ENCODE measurements at regions not wholly inside any gene's neighbourhood (a gene's known extent, or its start where the extent isn't known, plus 50 kb on each side); places are given as distances from the start of the nearest gene placed in this dataset.

DNA sequence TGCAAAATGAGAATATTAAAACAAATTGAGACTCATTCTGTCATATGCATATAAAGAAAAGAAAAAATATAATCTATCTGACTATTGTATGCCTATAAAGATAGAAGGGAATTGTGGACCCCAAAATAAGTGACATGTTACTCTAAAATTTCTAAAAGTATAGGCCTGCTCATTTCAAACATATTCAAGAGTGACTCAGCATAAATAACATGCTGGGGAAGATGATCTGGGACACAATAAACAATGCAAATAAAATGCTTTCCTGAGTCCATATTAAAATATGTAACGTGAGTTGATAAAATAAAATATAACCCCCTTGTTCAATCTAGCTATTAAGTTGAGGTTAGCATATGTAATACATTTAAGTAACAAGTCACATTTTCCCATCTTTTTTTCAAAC, 882.0 kb upstream of the EDIL3 start:
- TF ChIP-seq POLR2AphosphoS5 (IDR thresholded peaks at IDR 0.05; ENCODE audit: low read depth, low read length): no peak
- TF ChIP-seq RNF2 (IDR thresholded peaks at IDR 0.05; ENCODE audit: borderline replicate concordance, low read depth, low read length, missing control alignments, poor library complexity, severe bottlenecking): no peak
- no peak for TF ChIP-seq RAD21 (IDR thresholded peaks at IDR 0.05 in 1 of 2, conservative IDR thresholded peaks at IDR 0.05 in 1 of 2; ENCODE audit: low read depth in 2 of 2, low read length in 2 of 2)
- TF ChIP-seq TBP (IDR thresholded peaks at IDR 0.05; ENCODE audit: low read depth, low read length): no peak
- TF ChIP-seq, protein P1, sequence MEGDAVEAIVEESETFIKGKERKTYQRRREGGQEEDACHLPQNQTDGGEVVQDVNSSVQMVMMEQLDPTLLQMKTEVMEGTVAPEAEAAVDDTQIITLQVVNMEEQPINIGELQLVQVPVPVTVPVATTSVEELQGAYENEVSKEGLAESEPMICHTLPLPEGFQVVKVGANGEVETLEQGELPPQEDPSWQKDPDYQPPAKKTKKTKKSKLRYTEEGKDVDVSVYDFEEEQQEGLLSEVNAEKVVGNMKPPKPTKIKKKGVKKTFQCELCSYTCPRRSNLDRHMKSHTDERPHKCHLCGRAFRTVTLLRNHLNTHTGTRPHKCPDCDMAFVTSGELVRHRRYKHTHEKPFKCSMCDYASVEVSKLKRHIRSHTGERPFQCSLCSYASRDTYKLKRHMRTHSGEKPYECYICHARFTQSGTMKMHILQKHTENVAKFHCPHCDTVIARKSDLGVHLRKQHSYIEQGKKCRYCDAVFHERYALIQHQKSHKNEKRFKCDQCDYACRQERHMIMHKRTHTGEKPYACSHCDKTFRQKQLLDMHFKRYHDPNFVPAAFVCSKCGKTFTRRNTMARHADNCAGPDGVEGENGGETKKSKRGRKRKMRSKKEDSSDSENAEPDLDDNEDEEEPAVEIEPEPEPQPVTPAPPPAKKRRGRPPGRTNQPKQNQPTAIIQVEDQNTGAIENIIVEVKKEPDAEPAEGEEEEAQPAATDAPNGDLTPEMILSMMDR (IDR thresholded peaks at IDR 0.05; ENCODE audit: control extremely low read depth in 1 of 3, insufficient read depth in 1 of 3, low read depth in 1 of 3, low read length in 3 of 3): no peak
- no peak for TF ChIP-seq TEAD4 (IDR thresholded peaks at IDR 0.05; ENCODE audit: low read depth, low read length)
- TF ChIP-seq SIN3A (conservative IDR thresholded peaks at IDR 0.05 in 1 of 2, IDR thresholded peaks at IDR 0.05 in 1 of 2; ENCODE audit: low read depth in 1 of 2, low read length in 2 of 2): no peak
- no peak for TF ChIP-seq BCL11A (IDR thresholded peaks at IDR 0.05; ENCODE audit: low read depth in 2 of 2, low read length in 2 of 2)

Data from H1 (cell line).